NCI-H510A treated with DMSO at 0.1 percent for 48 hours (cell line): ENCODE measurements at regions not wholly inside any gene's neighbourhood (a gene's known extent, or its start where the extent isn't known, plus 50 kb on each side); places are given as distances from the start of the nearest gene placed in this dataset.

ENCODE experiments used
- DNase-seq: peaks from one replicate; lab custom pipeline; 2025; lab: John Stamatoyannopoulos, UW

DNA sequence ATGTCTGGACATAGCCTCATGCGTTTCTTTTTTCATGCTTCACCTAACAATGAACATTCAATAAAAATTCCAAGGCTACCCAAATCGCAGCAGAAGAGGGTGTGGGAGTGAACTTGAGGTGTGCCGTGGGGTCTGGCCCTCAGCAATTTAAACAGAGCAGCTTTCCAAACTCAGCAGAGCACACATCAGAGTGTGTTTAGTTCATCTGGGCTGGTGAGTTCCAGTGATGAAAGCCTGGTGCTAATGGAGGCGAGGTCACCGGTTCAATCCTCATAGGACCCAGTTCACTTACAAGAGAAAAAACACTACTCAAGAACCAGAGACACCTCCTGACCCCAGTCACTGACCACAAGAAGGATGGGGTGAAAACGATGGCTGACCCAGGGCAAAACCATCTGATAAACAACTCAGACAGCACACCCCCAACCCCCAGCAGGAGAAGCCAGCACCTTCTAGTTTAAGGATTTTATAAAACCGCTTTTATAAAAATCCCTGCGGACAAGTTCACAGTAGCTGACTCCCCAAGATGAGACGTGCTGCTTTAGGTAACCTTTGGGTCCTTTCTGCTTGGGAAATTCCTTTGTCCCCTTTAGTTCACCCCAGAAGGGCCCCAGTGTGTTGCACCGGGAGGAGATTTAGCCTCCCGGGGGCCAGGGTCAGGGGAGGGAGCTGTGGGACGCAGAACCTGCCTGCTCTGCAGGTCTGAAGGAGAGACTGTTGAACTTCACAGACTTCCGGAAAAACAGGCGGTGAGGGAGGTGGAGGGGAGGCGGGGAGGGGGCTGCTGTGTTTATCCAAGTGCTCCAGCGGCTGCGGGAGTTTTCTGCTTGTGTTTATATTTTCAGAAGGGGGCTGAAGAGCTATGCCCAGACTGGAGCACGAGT is 152.7 kb upstream of the SOX11 start:
- peak; percentile 86 for DNase-seq

DNA sequence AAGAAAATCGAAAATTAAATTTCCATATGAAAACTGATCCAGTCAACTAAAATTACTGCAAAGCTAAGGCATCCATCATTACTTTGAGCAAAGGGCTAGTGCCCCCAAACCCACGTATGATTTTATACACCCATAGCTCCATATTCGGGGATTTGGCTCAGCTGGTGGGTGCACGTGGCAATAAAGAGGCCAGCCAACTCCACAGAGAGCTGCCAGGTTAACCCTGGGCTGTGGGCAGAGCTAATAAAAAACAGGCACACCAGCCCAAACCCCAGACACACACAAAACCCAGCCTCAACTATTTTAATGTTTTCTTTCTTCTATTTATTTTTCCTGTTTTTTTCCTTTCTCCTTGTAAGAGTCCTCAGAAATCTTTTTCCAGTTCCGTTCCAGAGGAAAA is 151.3 kb upstream of the SOX11 start:
- DNase-seq, result no peak

DNA sequence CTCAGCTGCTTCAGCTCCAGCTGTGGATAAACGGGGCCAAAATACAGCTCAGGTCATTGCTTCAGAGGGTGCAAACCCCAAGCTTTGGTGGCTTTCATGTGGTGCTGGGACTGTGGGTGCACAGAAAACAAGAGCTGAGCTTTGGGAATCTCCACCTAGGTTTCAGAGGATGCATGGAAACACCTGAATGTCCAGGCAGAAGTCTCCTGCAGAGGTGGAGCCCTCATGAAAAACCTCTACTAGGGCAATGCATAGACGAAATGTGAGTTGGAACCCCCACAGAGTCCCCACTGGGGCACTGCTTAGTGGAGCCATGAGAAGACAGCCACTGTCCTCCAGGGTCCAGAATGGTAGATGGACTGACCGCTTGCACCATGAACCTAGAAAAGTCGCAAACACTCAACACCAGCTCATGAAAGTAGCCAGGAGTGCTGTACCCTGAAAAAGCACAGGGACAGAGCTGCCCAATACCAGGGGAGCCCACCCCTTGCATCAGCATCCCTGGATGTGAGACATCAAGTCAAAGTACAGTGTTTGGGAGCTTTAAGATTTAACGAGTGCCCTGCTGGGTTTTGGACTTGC is 147.9 kb upstream of the SOX11 start:
- no peak for DNase-seq

DNA sequence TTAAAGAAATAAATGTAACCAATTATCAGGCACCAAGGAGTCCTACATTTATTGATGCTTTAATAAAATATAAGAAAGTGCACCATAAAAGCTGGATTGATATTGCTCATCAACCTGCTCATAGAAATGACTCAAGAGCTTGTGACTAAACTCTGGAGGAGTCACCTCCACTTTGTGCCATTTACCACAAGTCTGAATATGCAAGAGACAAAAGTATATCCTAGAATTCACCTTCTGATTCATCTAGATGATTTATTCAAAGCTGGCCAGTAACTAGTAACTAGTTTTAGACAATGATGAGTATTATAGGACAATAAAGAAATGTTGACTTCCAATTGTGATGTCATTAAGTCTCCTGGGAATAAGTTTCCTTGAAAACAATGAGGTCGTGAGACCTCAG is 146.0 kb upstream of the SOX11 start:
- DNase-seq, result no peak

DNA sequence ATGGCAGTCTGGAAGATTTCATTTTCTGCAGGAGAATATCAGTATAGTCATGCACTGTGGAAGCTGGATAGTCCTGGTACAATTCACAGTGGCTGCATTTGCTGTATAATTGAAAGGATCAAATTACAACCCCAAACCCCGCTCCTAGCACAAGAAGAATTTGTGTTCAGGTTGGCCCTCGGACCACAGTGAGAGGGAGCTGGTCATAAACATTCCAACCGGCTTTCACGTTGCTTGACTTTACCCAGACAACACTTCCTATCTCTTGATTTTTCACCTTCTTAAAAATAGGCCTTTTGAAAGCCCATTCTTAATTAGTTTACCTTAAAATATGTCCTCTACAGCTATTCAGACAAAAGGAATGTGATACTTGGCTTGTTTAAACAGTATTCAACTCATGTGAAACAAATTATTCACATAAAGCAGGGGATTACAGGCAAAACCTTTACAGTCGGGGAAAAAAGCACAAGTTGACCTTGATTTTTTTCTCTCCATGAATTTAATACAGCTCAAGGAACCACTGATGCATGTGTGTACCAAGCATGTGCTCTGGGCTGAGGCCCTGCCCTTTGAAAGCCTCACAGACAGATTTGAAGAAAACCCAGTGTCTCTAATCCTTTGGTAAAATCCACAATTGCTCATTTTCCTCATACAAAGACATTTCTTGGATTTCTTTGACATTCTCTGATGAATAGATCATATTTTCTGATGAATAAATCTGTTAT is 143.0 kb upstream of the SOX11 start:
- DNase-seq, result peak; percentile 59

DNA sequence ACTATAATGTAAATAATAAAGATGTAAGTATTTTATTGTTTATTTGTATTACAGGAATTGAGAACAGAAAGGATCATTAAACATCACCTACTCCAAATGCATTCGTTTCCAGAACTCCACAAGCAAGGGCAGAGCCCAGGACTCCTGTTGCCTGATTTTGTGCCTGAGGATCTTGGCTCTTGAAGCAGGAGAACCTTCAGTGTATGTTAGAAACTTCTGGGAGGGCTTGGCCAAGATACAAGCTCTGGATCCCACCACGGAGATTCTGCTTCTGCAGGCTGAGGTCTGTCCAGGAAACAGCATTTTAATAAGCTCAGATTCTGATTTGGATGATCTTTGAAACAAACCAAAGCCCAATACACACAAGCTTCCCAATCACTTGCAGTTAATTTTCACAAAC is 142.4 kb upstream of the SOX11 start:
- DNase-seq, result no peak

DNA sequence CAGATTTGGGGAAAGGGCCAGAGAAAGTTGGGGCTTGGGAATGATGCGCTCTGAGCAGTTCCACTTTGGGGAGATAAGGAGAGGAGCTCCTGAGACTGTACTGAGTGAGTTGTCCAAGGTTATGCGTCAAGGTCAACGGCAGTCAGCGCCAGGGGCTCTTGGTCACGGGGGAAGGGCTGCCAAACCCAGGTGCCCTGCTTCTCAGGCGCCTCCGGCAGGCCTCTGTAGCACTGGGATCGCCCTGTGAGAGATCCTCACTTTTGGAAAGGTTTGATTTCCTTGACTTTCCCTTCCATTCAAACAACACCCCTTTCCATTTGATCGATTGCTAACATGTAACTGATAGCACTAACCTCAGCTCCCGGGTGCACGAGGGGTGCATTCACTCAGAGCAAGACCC is 136.5 kb upstream of the SOX11 start:
- no peak for DNase-seq

DNA sequence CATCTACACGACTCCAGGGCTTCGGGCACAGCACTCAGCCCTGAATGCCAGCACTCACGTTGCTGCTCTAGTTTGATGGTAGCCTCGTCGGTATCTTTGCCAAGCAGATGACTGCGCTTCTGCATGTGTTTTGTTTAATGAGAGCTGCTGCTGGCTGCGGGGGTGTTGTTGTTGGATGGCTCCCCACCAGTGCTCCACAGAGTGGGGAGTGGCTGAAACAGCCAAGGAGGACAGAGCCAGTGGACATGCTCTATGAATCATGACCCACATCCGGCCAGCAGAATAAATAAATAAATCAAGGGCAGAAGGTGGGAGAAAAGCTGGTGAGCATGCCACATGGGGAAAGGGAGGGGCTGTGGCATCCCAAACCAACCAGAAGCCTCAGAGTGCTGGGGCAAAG is 131.2 kb upstream of the SOX11 start:
- no peak for DNase-seq

DNA sequence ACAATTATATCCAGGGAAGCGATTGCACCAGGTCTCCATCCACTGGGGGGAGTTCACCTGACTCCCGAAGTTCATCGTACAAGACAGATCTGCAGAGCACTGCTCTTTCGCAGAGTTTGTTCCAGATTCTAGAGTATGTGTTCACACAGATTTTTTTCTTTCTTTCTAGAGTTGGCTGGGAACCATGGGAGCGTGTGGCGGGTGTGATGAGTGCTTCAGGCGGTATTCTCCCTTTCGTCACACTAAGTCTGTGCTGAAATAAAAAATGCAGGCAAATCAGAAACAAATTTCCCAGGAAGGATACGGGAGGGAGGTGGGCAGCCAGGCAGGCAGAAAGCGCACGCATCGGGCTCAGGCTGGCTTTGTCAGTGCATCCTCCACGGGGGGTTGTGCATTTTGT is 129.8 kb upstream of the SOX11 start:
- no peak for DNase-seq

DNA sequence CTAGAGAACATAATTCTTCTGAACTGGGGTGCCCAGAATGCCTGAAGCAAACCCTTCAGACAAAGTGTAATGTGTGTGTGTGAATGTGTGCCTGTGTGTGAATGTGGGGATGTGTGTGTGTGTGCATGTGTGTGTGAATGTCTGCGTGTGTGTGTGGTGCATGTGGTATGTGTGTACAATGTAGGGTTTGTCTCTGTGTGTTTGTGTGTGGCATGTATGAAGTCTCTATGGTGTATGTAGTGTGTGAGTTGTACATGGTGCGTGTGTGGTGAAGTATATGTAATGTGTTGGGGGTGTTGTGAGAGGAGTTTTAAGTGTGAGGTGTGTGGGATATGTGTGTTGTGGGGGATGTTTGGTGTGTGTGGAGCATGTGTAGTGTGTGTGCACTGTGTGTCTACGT is 129.3 kb upstream of the SOX11 start:
- DNase-seq, result no peak

DNA sequence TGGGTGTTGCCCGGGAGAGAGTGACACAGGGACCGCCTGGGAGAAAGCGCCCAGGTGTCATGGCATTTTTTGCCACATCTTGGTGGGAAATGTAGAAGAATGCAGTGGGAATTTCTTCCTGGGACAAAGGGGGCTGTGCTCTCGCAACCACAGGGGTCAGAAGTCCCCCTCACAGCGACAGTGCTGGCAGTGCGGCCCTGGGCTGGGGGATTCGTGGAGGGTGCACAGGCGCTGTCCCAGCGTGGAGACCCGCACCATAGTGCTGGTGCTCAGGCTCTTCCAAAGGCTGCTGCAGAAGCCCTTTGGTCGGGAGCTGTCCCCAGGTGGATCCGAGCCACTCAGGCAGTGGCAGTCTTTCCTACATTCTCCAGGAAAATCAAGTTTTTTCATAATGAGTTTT is 128.8 kb upstream of the SOX11 start:
- no peak for DNase-seq

DNA sequence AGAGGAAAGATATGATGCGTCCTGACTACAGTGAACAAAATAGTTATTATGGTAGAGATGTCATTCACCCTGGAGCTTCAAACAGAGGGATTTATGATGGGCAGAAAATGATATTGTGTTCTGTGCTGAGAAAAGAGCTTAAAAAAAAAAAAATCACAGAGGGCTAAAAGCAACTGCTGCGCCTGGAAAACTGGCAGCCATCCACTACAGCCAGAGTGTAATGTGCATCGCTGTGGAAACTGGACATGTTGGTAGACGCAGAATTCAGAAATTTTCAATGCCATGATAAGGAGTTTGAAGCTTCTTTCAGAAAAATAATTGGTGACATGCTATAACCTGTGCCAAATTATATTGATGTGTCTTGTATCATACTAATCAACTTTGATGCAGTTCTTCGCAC is 122.9 kb upstream of the SOX11 start:
- no peak for DNase-seq

DNA sequence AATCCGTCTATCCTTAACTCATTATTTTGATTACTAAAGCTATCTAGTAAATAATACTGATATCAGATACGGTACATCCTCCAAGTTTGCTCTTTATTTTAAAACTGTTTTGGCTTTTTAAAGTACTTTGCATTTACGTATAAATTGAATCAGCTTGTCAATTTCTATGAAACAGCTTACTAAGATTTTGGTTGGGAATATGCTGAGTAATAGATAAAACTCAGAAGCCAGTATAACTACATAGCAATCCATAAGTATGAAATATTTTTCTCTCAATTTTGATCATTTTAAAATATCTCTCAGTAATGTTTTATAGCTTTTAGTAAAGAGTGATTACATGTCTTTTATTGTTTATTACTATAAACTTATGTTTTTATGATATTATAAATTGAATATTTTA is 116.2 kb upstream of the SOX11 start:
- no peak for DNase-seq

DNA sequence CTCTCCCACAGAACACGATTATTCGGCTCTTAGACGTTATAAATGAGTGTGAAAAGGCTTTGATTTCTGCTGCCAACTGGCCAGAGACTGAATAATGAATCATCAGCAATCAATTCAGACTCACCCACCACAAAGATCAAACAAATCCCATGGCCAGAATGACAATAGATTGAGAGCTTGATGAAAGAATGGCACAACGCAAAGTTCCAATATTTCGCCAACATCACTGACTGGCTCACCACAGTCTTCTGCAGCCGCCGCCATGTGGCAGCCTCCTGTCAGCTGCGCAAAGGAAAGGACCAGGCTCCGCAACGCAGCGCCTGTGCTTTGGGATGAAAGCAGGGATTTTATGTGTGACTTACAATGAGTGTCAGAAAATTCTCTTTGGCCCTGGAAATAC is 104.4 kb upstream of the SOX11 start:
- no peak for DNase-seq

DNA sequence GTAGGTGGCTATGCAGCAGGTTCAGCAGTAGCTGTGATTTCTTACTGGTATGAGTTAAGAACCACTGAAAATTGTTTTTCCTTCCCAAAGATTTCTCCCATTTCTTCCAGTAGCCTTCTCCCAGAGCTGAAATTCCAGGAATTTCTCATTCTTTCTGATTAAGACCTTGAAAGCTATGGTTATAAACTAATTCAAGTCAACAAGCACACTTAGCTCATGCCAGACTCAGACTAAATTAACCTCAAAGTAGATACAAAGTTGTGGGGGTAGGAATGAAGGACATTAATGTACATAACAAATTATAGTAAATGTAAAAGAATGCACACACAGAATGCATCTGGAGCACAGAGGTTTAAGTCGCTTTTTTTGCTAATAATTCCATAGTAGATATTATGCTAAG is 103.6 kb upstream of the SOX11 start:
- no peak for DNase-seq

DNA sequence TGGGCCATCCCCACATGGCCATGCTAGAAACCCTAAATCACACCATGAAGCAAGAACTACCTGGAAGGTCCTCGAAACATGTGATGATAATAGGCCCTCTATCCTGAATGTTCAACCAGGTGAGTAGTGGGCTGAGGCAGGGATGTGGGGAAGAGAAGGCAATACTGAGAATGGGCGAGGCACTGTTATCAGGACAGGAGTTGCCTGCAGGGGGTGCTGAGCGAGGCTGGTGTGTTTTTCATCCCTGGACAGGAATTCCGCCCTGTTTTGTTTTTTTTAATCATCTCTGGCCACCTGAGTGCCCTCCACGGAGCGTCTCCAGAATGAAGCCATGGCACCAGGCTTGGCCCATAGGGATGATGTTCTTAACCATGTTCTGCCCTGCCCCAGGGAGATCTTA is 103.0 kb upstream of the SOX11 start:
- no peak for DNase-seq

DNA sequence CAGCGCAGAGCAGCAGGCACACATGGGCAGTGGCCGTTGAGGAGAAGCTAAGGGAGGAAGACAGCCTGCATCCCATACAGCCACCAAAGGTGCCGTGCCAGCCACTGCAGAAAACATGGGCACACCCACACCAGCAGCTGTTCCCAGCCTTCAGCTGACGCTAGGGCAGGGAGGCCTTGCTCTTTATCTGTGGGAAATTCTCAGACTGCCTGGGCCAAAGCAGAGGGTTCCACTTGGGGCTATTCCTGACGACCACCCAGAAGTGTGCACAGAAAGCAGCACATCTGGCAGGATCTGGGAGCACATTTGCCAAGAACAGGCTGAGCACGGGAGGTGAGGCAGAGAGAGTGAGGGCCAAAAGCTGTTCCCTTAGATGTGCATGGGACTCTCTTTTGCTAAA is 101.3 kb upstream of the SOX11 start:
- DNase-seq, result no peak

DNA sequence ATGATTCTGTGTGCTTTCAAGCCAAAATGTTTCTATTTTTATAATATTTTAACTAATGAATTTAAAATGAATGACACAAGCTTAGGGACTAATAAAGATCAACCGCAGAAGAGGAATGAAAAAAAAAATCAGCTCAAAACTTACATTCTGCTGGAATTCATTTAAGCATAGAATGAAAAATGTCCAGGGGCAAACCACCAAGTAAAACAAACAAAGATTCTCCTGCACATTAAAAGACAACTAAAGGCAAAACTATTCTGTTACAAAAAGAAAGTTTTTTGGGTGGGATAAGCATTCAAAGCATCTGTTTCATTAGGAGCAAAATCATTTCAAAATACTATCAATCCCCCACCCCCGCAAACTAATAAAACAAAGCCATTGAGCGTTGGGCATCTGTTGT is 99.3 kb upstream of the SOX11 start:
- no peak for DNase-seq

DNA sequence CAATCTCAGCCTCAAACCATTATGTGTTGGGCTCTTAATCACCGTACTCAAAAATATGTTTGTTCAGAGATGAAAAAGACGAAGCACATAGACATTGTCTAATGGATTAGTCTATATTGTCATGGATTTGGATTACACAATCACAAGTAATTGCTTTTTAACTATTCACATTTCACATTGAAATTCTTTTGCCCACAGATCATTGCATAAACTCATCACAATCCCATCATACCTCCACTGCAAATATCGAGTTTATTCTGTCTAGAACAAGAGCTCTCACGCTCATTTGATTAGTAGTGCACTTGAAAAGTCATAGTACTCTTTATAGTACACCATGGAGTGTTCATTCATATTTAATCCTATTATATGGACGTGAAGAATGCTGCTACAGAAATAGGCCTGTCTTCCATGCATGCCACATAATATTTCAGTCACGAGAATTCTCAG is 97.9 kb upstream of the SOX11 start:
- DNase-seq, result no peak

DNA sequence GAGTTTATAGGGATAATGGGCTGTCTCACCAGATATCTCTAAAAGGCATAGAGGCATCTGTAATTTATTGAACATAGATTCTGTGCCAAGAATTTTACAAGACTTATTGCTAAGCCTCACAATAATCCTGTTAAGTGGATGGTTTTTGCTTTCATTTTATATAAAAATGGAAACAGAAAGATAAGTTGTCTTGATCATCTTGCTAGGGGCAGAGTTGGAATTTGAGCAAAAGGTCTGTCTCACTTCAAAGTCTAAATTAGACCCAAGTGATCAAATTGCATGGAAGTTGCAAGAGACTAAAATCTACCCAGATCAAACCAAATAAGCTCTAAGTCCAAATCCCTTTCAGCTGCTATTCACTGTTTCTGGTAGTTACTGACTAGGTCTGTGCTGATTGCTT is 95.3 kb upstream of the SOX11 start:
- DNase-seq, result no peak

DNA sequence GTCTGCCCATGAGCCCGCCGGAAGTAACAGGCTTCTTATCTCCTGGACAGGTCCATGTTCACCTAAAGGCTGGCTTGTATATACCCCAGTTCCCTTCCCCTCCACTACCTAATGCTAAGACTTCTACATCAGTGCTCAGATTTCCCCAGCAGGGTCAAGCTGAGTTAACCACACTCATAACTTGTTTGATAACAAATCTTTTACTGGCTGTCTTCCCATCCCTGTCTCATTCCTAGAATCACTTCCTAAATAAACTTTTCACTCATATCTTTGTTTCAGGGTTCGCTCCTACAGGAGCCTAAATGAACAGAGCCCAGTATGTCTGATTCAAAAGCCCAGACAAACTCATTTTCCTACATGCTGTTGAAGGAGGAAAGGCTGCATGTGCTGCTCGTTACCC is 94.0 kb upstream of the SOX11 start:
- DNase-seq, result no peak

DNA sequence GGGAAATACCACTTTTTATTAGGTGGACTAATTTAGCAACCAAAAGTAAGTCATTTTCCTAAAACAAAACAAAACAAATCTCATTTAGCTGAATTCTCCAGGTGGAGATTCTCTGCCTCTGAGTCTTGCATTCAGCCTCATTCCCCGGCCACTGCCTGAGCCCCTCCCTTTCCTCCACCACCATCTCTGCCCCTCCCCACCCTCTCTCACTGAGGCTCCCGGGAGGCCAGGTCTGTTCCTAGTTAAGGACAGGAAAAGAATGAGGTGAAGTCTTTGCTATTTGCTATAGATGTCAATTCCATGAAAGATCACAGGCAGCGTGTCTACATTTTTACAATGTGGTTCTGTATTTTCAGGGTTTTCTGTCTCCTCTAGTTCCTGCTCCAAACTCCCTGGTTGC is 83.0 kb upstream of the SOX11 start:
- DNase-seq, result no peak

DNA sequence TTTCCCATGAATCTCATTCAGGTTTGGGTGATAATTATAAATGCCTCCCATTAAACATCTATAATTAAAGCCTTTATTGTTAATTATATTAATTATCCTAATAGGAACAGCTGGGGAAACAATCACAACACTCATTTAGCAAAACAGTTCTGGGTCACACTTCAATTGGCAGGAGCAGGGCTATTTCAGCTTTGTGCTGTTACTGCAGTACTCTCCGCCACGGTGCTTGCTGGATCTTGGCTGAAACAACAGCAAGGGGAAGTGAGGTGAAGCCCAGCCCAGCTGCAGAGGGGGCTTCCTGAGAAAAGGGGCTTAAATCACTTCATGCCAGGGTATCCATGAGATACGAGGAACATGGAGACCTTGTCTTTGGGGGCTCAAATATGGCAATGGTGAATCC is 79.5 kb upstream of the SOX11 start:
- DNase-seq, result no peak
